ENCODE measurements at regions not wholly inside any gene's neighbourhood (a gene's known extent, or its start where the extent isn't known, plus 50 kb on each side); places are given as distances from the start of the nearest gene placed in this dataset.

DNA sequence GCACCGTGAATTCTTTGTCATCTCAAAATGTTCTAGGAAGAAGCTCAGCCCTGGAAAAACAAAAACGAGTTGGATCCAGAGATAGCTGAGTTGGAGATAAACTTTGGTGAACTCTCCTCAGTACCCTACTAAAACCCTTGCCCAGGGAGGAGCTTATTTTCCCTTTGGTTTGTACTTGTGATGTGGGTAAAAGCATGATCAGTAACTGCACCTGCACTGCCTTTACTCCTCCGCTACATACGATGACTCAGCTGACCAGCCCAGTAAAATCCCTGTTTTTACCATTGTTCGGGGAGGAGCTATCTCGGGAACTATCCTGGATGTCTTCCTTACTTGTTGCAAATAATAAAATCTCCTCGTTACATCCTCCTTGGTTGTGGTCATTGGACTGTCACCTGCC lies 359.3 kb downstream of the SH2D4B start:
- TF ChIP-seq, protein P1, sequence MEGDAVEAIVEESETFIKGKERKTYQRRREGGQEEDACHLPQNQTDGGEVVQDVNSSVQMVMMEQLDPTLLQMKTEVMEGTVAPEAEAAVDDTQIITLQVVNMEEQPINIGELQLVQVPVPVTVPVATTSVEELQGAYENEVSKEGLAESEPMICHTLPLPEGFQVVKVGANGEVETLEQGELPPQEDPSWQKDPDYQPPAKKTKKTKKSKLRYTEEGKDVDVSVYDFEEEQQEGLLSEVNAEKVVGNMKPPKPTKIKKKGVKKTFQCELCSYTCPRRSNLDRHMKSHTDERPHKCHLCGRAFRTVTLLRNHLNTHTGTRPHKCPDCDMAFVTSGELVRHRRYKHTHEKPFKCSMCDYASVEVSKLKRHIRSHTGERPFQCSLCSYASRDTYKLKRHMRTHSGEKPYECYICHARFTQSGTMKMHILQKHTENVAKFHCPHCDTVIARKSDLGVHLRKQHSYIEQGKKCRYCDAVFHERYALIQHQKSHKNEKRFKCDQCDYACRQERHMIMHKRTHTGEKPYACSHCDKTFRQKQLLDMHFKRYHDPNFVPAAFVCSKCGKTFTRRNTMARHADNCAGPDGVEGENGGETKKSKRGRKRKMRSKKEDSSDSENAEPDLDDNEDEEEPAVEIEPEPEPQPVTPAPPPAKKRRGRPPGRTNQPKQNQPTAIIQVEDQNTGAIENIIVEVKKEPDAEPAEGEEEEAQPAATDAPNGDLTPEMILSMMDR (IDR thresholded peaks at IDR 0.05; ENCODE audit: control insufficient read depth, extremely low read depth, insufficient read depth): no peak
- H3K4me3 ChIP-seq (ENCODE audit: low read depth, low read length): no peak overlapping the region
- DNase-seq (ENCODE audit: low read depth): no peak

GRCh38 chr10:80900661-80901060 lies 363.0 kb downstream of the SH2D4B start:
- H3K4me3 ChIP-seq (ENCODE audit: low read depth, low read length): no peak overlapping the region
- TF ChIP-seq, protein P1 (IDR thresholded peaks at IDR 0.05; ENCODE audit: control insufficient read depth, extremely low read depth, insufficient read depth): no peak
- DNase-seq (ENCODE audit: low read depth): no peak

GRCh38 chr10:80908611-80909010 lies 370.9 kb downstream of the SH2D4B start:
- TF ChIP-seq, protein P1 (IDR thresholded peaks at IDR 0.05; ENCODE audit: control insufficient read depth, extremely low read depth, insufficient read depth): no peak
- no peak overlapping the region for H3K4me3 ChIP-seq (ENCODE audit: low read depth, low read length)

GRCh38 chr10:80909254-80909653 lies 371.6 kb downstream of the SH2D4B start:
- TF ChIP-seq, protein P1 (IDR thresholded peaks at IDR 0.05; ENCODE audit: control insufficient read depth, extremely low read depth, insufficient read depth): no peak
- DNase-seq (ENCODE audit: low read depth): no peak
- H3K4me3 ChIP-seq (ENCODE audit: low read depth, low read length): no peak overlapping the region

More at GRCh38 chr10:80908611-80909010, 370.9 kb downstream of the SH2D4B start:
- DNase-seq (ENCODE audit: low read depth): no peak

DNA sequence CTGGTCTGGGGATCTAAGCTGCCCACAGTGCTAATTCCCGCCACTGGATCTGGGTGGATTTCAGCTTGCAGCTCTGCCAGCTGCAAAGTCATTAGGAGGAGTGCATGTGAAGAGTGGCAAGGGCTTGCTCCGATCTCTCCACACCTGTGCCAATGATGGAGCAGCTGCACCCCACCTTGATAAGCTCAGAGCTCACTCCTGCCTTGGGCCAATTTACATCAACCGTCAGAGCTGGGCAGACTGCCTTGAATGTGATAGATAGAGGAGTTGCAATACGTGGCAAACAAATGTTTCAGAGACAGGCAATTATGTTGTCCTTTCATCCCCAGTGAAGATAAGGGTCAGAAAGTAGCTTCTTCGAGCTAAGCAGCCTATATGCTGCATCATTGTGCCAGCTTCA lies 379.9 kb downstream of the SH2D4B start:
- no peak overlapping the region for H3K4me3 ChIP-seq (ENCODE audit: low read depth, low read length)
- TF ChIP-seq, protein P1 (IDR thresholded peaks at IDR 0.05; ENCODE audit: control insufficient read depth, extremely low read depth, insufficient read depth): no peak
- no peak for DNase-seq (ENCODE audit: low read depth)

DNA sequence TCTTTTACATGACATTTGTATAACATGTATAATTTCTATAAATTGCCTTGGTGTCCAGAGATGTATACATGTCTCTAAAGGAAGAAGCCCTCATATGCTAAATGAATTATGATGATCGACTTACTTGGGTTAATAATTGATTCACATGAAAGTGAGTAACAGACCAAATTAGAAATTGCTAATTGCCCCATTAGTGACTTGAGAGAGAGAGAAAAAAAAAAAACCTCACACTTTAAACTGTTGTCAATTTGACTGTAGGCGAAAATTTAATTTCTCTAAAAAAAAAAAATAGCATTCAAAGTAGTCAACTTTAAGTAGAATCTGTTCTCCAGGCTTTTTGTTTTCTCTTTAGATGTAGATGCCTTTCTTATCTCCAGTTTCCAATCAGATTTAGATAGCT lies 383.3 kb downstream of the SH2D4B start:
- TF ChIP-seq, protein P1 (IDR thresholded peaks at IDR 0.05; ENCODE audit: control insufficient read depth, extremely low read depth, insufficient read depth): no peak
- DNase-seq (ENCODE audit: low read depth): no peak
- no peak overlapping the region for H3K4me3 ChIP-seq (ENCODE audit: low read depth, low read length)

All from LNCaP clone FGC (cell line).